Stomach (tissue), 8 donors: ENCODE measurements at regions not wholly inside any gene's neighbourhood (a gene's known extent, or its start where the extent isn't known, plus 50 kb on each side); places are given as distances from the start of the nearest gene placed in this dataset.

Experiments
- DNase-seq, 2 donors: peaks; one replicate each; pipeline versions ENCODE4 v3.0.0 to v3.0.0-alpha.2; 2013 to 2019
- H3K27ac ChIP-seq, 5 donors: fragments of 200-600 bp in 4 of 5; sonication (generic) in 4 of 5; one replicate each; pipeline ENCODE4 v1.5.1; 2013 to 2019; ENCODE audit warnings: mild to moderate bottlenecking in 1 of 5, moderate library complexity in 1 of 5
- H3K27me3 ChIP-seq, 3 donors: fragments of 200-600 bp; sonication (generic); one replicate each; pipeline ENCODE4 v1.5.1; 2017 to 2019; ENCODE audit warnings: mixed run types in 1 of 3
- H3K36me3 ChIP-seq, 4 donors: fragments of 200-600 bp; sonication (generic); 1 replicate in 3 of 4; 2 replicates in 1 of 4; pipeline ENCODE4 v1.5.1; 2016 to 2019
- H3K4me1 ChIP-seq, 4 donors: fragments of 200-600 bp; sonication (generic); one replicate each; pipeline ENCODE4 v1.5.1; 2016 to 2019
- H3K4me3 ChIP-seq, 4 donors: fragments of 200-600 bp; sonication (generic) in 3 of 4; one replicate each; pipeline ENCODE4 v1.5.1; 2016 to 2019; ENCODE audit warnings: mild to moderate bottlenecking in 1 of 4
- H3K9me3 ChIP-seq, 4 donors: fragments of 200-600 bp; sonication (generic); one replicate each; pipeline ENCODE4 v1.5.1; 2016 to 2019
- EP300 ChIP-seq: sonication (generic); formaldehyde crosslinking; IDR thresholded peaks from one replicate; pipeline ENCODE4 v1.6.1; 2017; ENCODE audit warnings: antibody characterized with exemption
- POLR2A ChIP-seq, 4 donors: fragments of 450-650 bp; IDR thresholded peaks; one replicate each; pipeline ENCODE4 v1.6.1; 2016; ENCODE audit warnings: antibody characterized with exemption in 4 of 4, control low read depth in 2 of 4, mild to moderate bottlenecking in 1 of 4, moderate library complexity in 1 of 4
- POLR2AphosphoS5 ChIP-seq, 3 donors: sonication (generic); formaldehyde crosslinking; IDR thresholded peaks; one replicate each; pipeline ENCODE4 v1.6.1; 2016; ENCODE audit warnings: antibody characterized with exemption in 3 of 3
- WGBS, 5 donors: extraction: QIAGEN DNeasy Blood & Tissue Kit in 3 of 5; methylation state at CpG; one replicate each; pipeline versions ENCODE4 v1.1.5 to v1.1.7; 2013 to 2018; 5-methylcytosine and 5-hydroxymethylcytosine counted together
- intact Hi-C: fragments of 100-400 bp; cut with DNase I; formaldehyde crosslinking; loops from one replicate; pipeline ENCODE4 v1.15.1; 2023; ENCODE audit warnings: low total_unique reads
- TF ChIP-seq, protein P1 (sequence below), 7 experiments: fragments of 450-650 bp in 4 of 7; fragments of 200-600 bp in 3 of 7; sonication (generic) in 3 of 7; IDR thresholded peaks; one replicate each; pipeline ENCODE4 v1.5.1; 2016 to 2019; ENCODE audit warnings: antibody characterized with exemption in 7 of 7, control low read depth in 2 of 7, mild to moderate bottlenecking in 1 of 7
- donor health status: healthy with polysubstance abuse.
- donor health status: Bipolar disorder and iron deficiency.
- donor health status: healthy.

DNA sequence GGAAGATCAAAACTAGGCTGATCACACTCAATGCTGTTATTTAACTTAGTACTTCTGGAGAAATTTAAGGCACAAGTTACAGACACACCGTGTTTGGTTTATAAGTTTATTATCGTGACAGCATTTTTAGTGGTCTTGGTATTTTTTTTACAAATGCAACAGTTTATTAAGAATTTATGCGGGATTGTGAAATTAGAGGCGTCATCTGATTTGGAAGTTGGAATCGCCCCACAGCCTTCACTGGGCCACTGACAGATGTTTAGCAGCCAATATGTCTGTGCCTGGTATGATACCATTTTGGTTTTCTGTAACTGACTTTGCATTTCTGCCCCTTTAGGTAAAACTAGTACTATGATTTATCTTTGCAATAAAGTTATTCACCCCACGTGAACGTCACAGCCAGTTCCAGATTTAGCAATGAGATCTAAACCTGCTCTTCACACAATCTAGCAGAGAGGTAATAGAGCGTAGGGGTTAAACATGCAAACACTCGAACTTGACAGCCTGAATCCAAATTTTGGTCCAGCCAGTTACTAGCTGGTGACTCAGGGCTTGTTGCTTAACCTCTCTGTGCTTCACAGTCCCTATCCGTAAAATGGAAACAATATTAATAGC, 73.2 kb upstream of the SSTR1 start:
- DNase-seq, result no peak
- TF ChIP-seq, protein P1, sequence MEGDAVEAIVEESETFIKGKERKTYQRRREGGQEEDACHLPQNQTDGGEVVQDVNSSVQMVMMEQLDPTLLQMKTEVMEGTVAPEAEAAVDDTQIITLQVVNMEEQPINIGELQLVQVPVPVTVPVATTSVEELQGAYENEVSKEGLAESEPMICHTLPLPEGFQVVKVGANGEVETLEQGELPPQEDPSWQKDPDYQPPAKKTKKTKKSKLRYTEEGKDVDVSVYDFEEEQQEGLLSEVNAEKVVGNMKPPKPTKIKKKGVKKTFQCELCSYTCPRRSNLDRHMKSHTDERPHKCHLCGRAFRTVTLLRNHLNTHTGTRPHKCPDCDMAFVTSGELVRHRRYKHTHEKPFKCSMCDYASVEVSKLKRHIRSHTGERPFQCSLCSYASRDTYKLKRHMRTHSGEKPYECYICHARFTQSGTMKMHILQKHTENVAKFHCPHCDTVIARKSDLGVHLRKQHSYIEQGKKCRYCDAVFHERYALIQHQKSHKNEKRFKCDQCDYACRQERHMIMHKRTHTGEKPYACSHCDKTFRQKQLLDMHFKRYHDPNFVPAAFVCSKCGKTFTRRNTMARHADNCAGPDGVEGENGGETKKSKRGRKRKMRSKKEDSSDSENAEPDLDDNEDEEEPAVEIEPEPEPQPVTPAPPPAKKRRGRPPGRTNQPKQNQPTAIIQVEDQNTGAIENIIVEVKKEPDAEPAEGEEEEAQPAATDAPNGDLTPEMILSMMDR (IDR thresholded peaks at IDR 0.05), result no peak
- TF ChIP-seq POLR2AphosphoS5 (IDR thresholded peaks at IDR 0.05) (no peak), POLR2A (IDR thresholded peaks at IDR 0.05) (no peak), EP300 (no peak)
- WGBS, 5 donors, result 87 to 91% (median 89%) methylated on average over 10 of the region's 10 CpGs
- no peaks in the 10 kb centered on the region for H3K9me3 ChIP-seq
- no peaks in the 10 kb centered on the region for H3K27me3 ChIP-seq
- no peaks in the 10 kb centered on the region for H3K36me3 ChIP-seq
- no peak overlapping the region for H3K4me3 ChIP-seq
- no peak overlapping the region for H3K27ac ChIP-seq
- intact Hi-C loops, result no loop called here
- no peaks in the 10 kb centered on the region for H3K4me1 ChIP-seq

DNA sequence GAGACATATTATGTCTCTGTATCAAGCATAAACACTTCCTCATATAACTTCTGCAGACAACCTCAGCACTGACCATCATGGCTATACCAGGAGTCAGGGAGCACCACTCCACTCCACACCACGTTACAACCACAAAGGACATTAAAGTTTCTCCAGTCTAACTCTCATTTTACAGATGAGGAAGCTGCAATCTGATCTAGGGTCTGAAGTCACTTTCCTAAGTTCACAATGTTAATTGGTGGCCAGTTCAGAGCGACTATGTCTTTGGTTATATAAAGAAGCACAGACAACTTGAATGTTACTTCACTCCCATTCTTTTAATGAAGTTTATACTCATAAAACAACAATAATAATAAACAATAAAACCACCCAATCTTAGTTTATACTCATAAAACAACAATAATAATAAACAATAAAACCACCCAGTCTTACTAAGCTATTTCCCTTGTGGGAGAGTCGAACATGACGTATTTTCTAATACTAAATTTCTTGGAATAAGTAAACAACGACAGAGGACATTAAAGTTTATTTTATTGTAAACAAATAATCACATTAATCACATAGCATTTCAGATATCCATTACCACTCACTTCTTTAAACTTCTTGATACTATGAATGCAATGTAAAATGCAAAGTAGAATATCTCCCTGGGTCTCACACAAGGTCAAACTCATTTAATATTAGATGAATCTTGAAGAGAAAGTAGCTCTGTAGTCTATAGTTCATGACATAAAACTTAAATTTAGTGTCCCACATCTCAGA, 72.4 kb upstream of the SSTR1 start:
- Histone ChIP-seq H3K4me3 (no peak overlapping the region), H3K36me3 (no peaks in the 10 kb centered on the region), H3K4me1 (no peaks in the 10 kb centered on the region), H3K9me3 (no peaks in the 10 kb centered on the region), H3K27ac (no peak overlapping the region), H3K27me3 (no peaks in the 10 kb centered on the region)
- no peak for DNase-seq
- TF ChIP-seq EP300, result no peak
- no peak for TF ChIP-seq POLR2A (IDR thresholded peaks at IDR 0.05)
- no peak for TF ChIP-seq POLR2AphosphoS5 (IDR thresholded peaks at IDR 0.05)
- TF ChIP-seq, protein P1 (IDR thresholded peaks at IDR 0.05), result no peak
- intact Hi-C loops, result no loop called here
- WGBS, 5 donors, result 66 to 81% (median 74%) methylated on average over 5 of the region's 5 CpGs

DNA sequence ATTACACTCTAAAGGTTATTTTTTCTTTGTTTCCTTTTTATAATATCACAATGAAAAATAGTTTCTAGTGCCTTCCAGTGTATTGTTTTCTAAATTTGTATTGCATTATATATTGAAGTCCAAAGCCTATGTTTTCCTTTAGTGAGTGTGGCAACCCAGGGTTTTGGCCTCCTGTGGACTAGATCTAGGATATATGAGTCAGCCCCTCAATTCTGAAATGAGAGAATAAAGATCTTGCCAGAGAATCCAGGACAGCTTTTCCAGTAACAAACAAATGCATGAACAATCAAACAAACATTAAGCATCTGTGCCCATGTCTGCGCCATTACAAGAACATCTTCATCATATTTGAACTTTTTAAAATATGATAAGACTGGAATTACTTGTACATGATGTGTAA, 70.7 kb upstream of the SSTR1 start:
- 82 to 100% (median 95%) methylated on average over 1 of the region's 1 CpG for WGBS, 5 donors
- intact Hi-C loops, result no loop called here
- Histone ChIP-seq H3K27me3 (no peaks in the 10 kb centered on the region), H3K36me3 (no peaks in the 10 kb centered on the region), H3K27ac (no peak overlapping the region), H3K4me1 (no peaks in the 10 kb centered on the region), H3K9me3 (no peaks in the 10 kb centered on the region), H3K4me3 (no peak overlapping the region)
- no peak for DNase-seq
- TF ChIP-seq, protein P1 (IDR thresholded peaks at IDR 0.05), result no peak
- no peak for TF ChIP-seq EP300
- TF ChIP-seq POLR2AphosphoS5 (IDR thresholded peaks at IDR 0.05), result no peak
- TF ChIP-seq POLR2A (IDR thresholded peaks at IDR 0.05), result no peak

DNA sequence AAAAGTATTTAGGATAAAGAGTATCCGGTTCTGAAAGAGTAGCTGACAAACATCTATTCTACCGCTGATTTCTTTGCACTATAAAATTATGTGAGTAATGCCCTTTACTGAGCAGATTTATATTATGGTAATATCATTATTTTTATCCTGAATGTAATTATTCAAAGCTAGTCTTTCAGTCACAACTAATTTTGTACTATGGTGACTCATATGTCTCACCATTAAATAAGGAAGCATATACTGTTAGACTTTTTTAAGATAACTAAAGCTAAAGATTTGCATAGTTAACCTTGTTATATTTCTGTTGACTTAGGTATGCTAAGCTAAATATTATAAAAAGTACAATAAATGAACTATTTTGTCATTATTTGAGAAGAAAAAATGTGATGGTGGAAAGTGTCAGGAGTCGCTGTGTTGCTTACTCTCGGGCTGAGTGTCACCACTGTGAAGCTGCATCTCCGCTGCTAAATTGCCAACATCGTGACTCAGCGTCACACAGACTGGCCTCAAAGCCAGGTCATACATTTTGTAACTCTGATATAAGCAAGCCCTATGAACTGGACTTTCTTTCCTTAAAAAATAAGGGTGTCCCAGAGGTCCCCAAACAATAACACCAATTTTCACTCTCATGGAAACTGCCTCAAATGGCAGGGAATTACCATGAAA, 69.1 kb upstream of the SSTR1 start:
- Histone ChIP-seq H3K36me3 (no peaks in the 10 kb centered on the region), H3K9me3 (no peaks in the 10 kb centered on the region), H3K27ac (no peak overlapping the region), H3K4me1 (peaks cover 0 to 3% (median 0%) of the 10 kb centered on the region in 4 donors), H3K27me3 (no peaks in the 10 kb centered on the region), H3K4me3 (no peak overlapping the region)
- WGBS, 5 donors, result 87 to 90% (median 88%) methylated on average over 7 of the region's 7 CpGs
- DNase-seq, result no peak
- intact Hi-C loops, result no loop called here
- TF ChIP-seq EP300 (no peak), POLR2A (IDR thresholded peaks at IDR 0.05) (no peak), POLR2AphosphoS5 (IDR thresholded peaks at IDR 0.05) (no peak)
- TF ChIP-seq, protein P1 (IDR thresholded peaks at IDR 0.05), result no peak
